AG08396 (cell line): ENCODE measurements at regions not wholly inside any gene's neighbourhood (a gene's known extent, or its start where the extent isn't known, plus 50 kb on each side); places are given as distances from the start of the nearest gene placed in this dataset.

Source experiments
- DNase-seq: peaks from one replicate; pipeline ENCODE4 v3.0.0; 2012; ENCODE audit warnings: low spot score, mixed read lengths

DNA sequence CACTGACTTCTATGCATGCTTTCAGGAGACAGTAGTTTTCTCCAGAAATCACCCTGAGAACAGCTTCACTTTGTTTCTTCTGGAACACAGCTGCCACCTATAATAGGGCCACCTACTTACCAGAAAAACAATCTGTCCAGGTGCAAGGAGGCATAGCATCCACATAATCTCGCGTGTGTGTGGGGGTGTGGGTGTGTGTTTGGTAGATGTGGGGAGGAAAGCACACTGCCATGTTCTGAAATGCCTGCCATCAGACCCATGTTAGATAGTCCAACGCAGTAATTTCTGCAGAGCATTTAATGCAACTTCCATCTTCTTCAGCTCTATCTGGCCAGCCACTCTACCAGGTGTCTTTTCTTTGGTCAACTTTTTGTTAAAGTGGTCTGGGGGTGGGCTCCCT is 102.9 kb downstream of the ACER2 start:
- no peak for DNase-seq

DNA sequence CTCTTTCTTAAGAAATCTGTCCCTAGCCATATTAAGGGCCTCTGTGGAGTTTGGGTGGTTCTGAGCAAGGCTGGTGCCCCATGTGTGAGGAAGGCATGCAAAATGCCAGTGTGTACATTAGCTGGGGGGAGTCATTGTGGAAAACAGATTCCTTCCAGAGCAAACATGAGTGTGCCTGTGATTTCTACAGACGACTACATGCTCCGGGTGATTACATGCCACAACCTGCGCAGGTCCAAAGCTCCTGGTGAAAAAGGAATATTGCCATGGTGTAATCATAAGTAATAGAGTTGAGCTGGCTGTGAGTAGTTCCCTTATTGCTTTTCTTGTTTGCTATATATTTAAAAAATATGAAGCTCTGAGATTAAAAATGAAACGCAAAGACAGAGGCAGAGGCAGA is 102.1 kb downstream of the ACER2 start:
- no peak for DNase-seq
